Thymus (tissue), 11 donors: ENCODE measurements at regions not wholly inside any gene's neighbourhood (a gene's known extent, or its start where the extent isn't known, plus 50 kb on each side); places are given as distances from the start of the nearest gene placed in this dataset.

Experiments
- DNase-seq, 9 donors: peaks; one replicate each; pipeline ENCODE4 v3.0.0-alpha.2; 2013; ENCODE audit warnings: low spot score in 9 of 9, low read depth in 6 of 9, missing footprints in 1 of 9
- H3K27ac ChIP-seq, 2 donors: one replicate each; pipeline ENCODE4 v1.5.1; 2013; ENCODE audit warnings: control low read depth in 1 of 2, low read depth in 1 of 2, low read length in 1 of 2, mild to moderate bottlenecking in 1 of 2, moderate library complexity in 1 of 2
- H3K27me3 ChIP-seq, 2 donors: one replicate each; pipeline ENCODE4 v1.5.1; 2013; ENCODE audit warnings: low read length in 1 of 2; ENCODE audit not compliant: control insufficient read depth in 2 of 2, insufficient read depth in 1 of 2
- H3K36me3 ChIP-seq, 2 donors: one replicate each; pipeline ENCODE4 v1.5.1; 2013; ENCODE audit warnings: low read length in 1 of 2, mild to moderate bottlenecking in 1 of 2, moderate library complexity in 1 of 2; ENCODE audit not compliant: control insufficient read depth in 2 of 2, insufficient read depth in 2 of 2
- H3K4me1 ChIP-seq, 2 donors: one replicate each; pipeline ENCODE4 v1.5.1; 2013; ENCODE audit warnings: low read length in 2 of 2; ENCODE audit not compliant: control insufficient read depth in 2 of 2, insufficient read depth in 2 of 2
- H3K4me3 ChIP-seq, 2 donors: one replicate each; pipeline ENCODE4 v1.5.1; 2013; ENCODE audit warnings: low read length in 2 of 2, control low read depth in 1 of 2, mild to moderate bottlenecking in 1 of 2
- H3K9me3 ChIP-seq, 2 donors: one replicate each; pipeline ENCODE4 v1.5.1; 2013; ENCODE audit warnings: low read length in 1 of 2, mild to moderate bottlenecking in 1 of 2; ENCODE audit not compliant: control insufficient read depth in 2 of 2, insufficient read depth in 1 of 2
- WGBS: extraction: QIAGEN DNeasy Blood & Tissue Kit; methylation state at CpG from one replicate; pipeline ENCODE4 v1.1.7; 2013; 5-methylcytosine and 5-hydroxymethylcytosine counted together
- donor health status: healthy.

DNA sequence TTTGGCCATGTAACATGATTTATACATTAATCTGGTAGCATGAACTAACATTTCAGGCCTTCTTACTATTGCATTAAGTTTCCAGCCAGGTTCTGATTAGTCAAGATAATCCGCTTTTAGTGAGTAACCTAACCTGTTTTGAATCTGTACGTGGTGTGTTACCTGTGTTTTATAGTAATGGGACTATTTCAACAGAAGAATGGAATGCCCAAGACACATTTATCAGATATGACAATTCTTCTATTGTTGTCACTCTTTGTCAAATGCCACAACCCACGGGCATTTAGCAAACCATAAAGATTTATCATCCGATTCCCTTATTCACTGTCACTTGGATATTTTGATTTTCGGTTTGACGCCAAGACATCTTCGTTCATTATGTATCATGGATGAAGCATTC, 117.9 kb downstream of the ETAA1 start:
- Histone ChIP-seq H3K9me3 (no peaks in the 10 kb centered on the region), H3K27ac (no peak overlapping the region), H3K36me3 (no peaks in the 10 kb centered on the region), H3K27me3 (no peaks in the 10 kb centered on the region), H3K4me3 (no peak overlapping the region), H3K4me1 (no peaks in the 10 kb centered on the region)
- whole genome bisulfite sequencing, result 95% methylated on average over 7 of the region's 7 CpGs
- DNase-seq, result no peak

DNA sequence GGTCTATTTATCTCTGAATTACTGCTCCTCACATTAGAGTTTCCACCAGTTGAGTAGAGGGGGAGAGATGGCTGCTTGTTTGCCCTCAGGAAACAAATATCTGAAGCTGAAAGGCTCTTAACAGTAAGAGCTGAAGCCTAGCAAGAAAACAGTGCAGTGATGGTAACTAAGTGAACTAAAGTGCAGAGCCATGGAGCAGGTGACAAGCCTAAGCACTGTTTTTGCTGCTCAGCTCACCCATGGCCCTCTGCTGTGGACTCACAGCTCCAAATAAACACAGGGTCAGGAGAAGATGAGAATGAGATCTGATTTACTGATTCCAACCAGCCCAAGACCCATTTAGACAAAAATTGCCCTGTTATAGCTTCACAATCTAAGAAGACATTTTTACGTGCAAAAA, 118.4 kb downstream of the ETAA1 start:
- no peak for DNase-seq
- 98% methylated on average over 1 of the region's 1 CpG for WGBS
- H3K27me3 ChIP-seq, result no peaks in the 10 kb centered on the region
- no peaks in the 10 kb centered on the region for H3K9me3 ChIP-seq
- H3K36me3 ChIP-seq, result no peaks in the 10 kb centered on the region
- H3K27ac ChIP-seq, result no peak overlapping the region
- no peaks in the 10 kb centered on the region for H3K4me1 ChIP-seq
- no peak overlapping the region for H3K4me3 ChIP-seq

DNA sequence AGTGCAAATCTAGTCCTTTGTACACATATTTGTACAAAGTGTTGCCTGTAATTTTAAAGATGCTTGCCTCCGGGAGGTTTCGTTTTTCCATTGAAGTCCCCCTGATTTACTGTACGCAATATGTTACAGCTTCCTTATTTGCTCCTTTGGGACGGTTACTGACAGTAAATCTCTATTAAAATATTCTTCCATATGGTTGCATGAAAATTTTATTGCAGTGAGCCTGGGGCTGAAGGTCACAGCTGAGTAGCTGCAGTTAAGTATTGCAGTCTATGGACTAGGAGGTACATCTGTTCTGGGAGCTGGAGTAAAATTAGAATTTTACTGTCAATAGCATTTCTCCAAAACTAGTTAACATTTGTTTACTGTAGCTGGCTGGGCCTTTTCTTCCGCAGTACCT, 119.2 kb downstream of the ETAA1 start:
- DNase-seq, result no peak
- Histone ChIP-seq H3K36me3 (no peaks in the 10 kb centered on the region), H3K4me1 (no peaks in the 10 kb centered on the region), H3K4me3 (no peak overlapping the region), H3K9me3 (no peaks in the 10 kb centered on the region), H3K27ac (no peak overlapping the region), H3K27me3 (no peaks in the 10 kb centered on the region)
- 96% methylated on average over 5 of the region's 5 CpGs for WGBS

DNA sequence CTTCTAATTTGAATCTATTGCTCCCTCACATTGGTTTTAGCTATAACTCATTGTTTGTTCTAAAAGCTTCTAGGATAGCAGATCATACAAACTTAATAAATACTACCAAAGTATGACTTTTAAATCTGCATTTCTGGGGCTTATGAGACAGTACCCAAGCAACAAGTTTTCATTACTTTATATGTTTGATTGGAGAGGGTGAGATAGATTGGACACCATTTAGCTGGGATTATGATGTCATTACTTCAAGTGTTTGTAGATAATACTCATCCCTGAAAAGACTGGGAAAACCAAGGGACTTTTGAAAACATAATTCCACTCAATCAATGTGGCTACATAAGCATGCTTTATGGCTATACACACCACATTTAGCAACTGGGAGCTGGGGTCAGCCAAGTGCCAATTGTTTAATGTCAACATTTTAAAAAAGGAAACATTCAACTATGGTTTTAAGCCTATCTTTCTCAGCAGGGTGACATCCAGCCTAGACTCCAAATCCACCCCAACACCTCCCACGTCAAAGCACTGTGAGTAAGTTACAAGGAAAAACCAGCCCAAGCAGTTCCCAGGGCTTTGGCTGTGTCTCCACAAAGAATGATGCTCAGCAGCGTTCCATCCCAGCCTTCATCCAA, 119.9 kb downstream of the ETAA1 start:
- WGBS, result 85% methylated on average over 2 of the region's 2 CpGs
- DNase-seq, result no peak

DNA sequence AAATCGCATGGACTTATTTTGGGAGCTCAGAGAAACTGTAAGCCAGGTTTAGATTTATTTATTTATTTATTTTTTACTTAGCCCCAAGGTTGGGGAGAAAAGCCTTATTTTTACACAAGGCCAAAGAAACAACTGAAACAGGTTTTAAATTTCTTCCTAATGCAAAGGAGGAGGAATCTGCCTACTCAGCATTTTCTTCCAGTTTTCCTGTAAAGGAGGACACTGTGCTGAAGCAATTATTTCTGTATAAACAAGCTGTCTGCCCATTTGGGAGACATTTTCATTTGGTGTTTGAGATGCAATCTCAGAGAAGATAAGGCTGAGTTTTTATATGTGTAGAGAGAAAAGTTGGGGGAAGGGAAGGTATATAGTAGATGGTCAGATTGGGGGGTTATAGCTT, 125.0 kb downstream of the ETAA1 start:
- no peaks in the 10 kb centered on the region for H3K27me3 ChIP-seq
- WGBS, result 94% methylated on average over 1 of the region's 1 CpG
- no peak overlapping the region for H3K27ac ChIP-seq
- H3K4me1 ChIP-seq, result no peaks in the 10 kb centered on the region
- no peaks in the 10 kb centered on the region for H3K36me3 ChIP-seq
- H3K4me3 ChIP-seq, result no peak overlapping the region
- no peaks in the 10 kb centered on the region for H3K9me3 ChIP-seq
- DNase-seq, result no peak

More for the DNA sequence above, 119.9 kb downstream of the ETAA1 start:
- Histone ChIP-seq H3K36me3 (no peaks in the 10 kb centered on the region), H3K27ac (no peak overlapping the region), H3K4me3 (no peak overlapping the region), H3K27me3 (no peaks in the 10 kb centered on the region), H3K9me3 (no peaks in the 10 kb centered on the region), H3K4me1 (no peaks in the 10 kb centered on the region)

DNA sequence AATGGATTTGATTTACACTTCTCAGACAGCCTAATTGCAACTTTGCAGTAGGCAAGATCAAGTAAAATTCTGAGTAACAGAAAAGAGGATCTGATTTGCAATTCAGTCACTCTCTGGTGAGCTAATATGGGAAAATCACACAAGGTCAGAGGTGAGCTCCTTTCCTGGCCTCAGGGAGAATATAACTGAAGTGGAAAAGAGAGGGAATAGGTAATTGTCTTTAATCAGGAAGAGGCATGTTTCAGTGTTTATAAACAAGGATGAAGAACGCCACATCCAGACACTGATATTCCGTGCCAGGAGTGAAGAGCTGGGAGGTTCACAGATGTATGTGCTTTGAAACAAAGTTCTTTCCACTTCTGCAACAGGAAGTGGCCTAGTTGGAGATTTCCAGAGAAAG, 127.1 kb downstream of the ETAA1 start:
- Histone ChIP-seq H3K9me3 (no peaks in the 10 kb centered on the region), H3K27ac (no peak overlapping the region), H3K27me3 (no peaks in the 10 kb centered on the region), H3K36me3 (no peaks in the 10 kb centered on the region), H3K4me3 (no peak overlapping the region), H3K4me1 (no peaks in the 10 kb centered on the region)
- no peak for DNase-seq
- whole genome bisulfite sequencing, result 97% methylated on average over 2 of the region's 2 CpGs

DNA sequence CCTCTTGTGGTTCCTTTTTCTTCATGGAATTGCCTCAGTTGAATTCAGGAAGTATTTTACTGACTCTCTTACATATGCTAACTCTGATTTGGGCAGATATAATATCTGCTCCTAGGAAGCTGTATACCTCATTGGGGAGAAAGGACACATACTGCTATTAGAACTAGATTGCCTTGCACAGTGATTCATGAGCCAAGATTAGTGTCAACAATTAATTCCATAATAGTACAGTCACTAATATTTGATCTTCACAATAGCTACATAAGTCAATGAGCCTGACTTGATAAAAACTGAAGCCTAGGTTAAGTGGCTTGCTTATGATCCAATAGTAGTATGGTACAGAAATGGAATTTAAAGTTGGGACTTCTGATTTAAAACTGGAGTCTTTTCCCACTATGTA, 127.6 kb downstream of the ETAA1 start:
- no peaks in the 10 kb centered on the region for H3K4me1 ChIP-seq
- H3K36me3 ChIP-seq, result no peaks in the 10 kb centered on the region
- H3K9me3 ChIP-seq, result no peaks in the 10 kb centered on the region
- H3K4me3 ChIP-seq, result no peak overlapping the region
- H3K27me3 ChIP-seq, result no peaks in the 10 kb centered on the region
- no peak for DNase-seq
- H3K27ac ChIP-seq, result no peak overlapping the region

DNA sequence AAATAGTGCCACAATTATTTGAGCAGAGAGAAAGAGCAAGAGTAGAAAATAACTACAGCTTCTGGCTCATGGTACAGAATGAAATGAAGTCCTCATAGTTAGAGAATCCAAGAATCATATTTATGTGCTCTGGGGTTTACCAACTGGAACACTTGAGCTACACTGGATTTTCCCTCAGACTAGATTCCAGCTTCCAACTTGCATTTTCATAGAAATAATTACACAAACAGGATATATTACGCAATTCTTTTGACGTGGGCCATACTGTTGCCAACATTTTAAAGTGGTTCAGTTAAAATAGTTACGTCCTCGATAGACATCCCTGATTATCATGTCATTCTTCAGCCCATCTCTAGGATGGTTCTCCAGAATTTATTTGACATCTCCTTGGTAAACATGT, 129.2 kb downstream of the ETAA1 start:
- DNase-seq, result peak in 1 of 9 donors; percentile 11

DNA sequence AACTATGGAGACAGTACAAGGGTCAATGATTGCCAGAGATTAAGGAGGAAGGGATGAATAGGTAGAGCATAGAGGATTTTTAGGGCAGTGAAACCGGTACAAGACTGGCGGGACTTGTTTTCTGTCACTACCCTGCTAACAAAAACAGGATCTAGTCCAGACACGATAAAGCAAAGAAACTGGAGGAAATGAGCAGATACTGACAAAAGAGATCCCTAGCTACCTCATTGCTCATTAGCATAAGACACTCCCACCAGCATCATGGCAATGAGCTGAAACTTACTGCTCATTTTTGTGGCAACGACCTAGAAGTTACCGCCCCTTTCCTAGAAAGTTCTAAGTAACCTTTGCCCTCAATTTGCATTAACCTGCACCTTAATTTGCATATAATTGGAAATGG, 131.2 kb downstream of the ETAA1 start:
- Histone ChIP-seq H3K27me3 (no peaks in the 10 kb centered on the region), H3K36me3 (no peaks in the 10 kb centered on the region), H3K27ac (no peak overlapping the region), H3K9me3 (no peaks in the 10 kb centered on the region), H3K4me1 (no peaks in the 10 kb centered on the region), H3K4me3 (no peak overlapping the region)
- 96% methylated on average over 5 of the region's 5 CpGs for WGBS
- DNase-seq, result no peak

More for the DNA sequence above, 129.2 kb downstream of the ETAA1 start:
- Histone ChIP-seq H3K27me3 (no peaks in the 10 kb centered on the region), H3K9me3 (no peaks in the 10 kb centered on the region), H3K36me3 (no peaks in the 10 kb centered on the region), H3K4me3 (no peak overlapping the region), H3K4me1 (no peaks in the 10 kb centered on the region), H3K27ac (no peak overlapping the region)
- 76% methylated on average over 4 of the region's 4 CpGs for WGBS

DNA sequence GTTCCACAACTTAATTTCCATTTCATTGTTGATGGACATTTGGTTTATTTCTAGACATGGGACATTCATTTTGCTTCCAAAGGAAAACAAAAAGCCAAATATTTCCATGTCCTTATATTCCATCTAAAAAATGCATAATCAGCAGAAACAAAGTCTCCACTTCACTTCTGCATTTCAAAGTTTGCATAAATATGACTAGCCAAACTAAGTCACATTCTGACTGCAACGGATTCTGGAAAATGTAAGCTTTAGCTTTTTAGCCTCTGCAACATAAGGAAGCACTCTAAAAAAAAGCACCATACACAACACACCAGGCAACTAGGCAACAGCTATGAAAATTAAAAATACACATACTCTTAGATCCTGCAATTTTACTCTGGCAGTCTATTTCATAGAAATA, 135.3 kb downstream of the ETAA1 start:
- DNase-seq, result no peak
- 85% methylated on average over 1 of the region's 1 CpG for WGBS
- no peaks in the 10 kb centered on the region for H3K4me1 ChIP-seq
- no peaks in the 10 kb centered on the region for H3K36me3 ChIP-seq
- no peaks in the 10 kb centered on the region for H3K9me3 ChIP-seq
- no peak overlapping the region for H3K27ac ChIP-seq
- no peak overlapping the region for H3K4me3 ChIP-seq
- no peaks in the 10 kb centered on the region for H3K27me3 ChIP-seq
